Endothelial cell of umbilical vein (primary cell): ENCODE measurements at regions not wholly inside any gene's neighbourhood (a gene's known extent, or its start where the extent isn't known, plus 50 kb on each side); places are given as distances from the start of the nearest gene placed in this dataset. TPM values are rescaled to one million over a fixed set of nuclear protein-coding genes. Genes with fewer than 3 reads are reported as not detected.

Experiments
- BruUV-seq: library from RNA; stranded (reverse); fragments of 400-500 nt; replicated peaks from 2 replicates; lab custom pipeline; 2021; lab: Mats Ljungman, UMichigan
- CTCF ChIA-PET: fragments of 300-600, 350-600 bp; sonication (Branson Sonifier 250); formaldehyde crosslinking; loops from one replicate; lab custom pipeline; 2021; ENCODE audit warnings: antibody characterized with exemption, inconsistent platforms; lab: Charles Lee
- POLR2A ChIA-PET: fragments of 300-600, 350-600 bp; sonication (Branson Sonifier 250); formaldehyde crosslinking; loops from one replicate; lab custom pipeline; 2021; ENCODE audit warnings: antibody characterized with exemption, inconsistent platforms; lab: Charles Lee
- DNase-seq: peaks from one replicate; pipeline ENCODE4 v3.0.0-alpha.2; 2011; ENCODE audit warnings: low read depth, low spot score
- FAIRE-seq: peaks from 2 replicates; lab custom pipeline; 2011; peaks lifted over from hg19 to GRCh38; lab: Jason Lieb, UNC
- H2AFZ ChIP-seq: 2 replicates; pipeline ENCODE4 v1.6.0; 2012; ENCODE audit warnings: low read depth, low read length, control low read depth, inconsistent platforms
- H3K27ac ChIP-seq: 2 replicates; pipeline ENCODE4 v1.5.1; 2011; ENCODE audit warnings: low read depth, mild to moderate bottlenecking, control low read depth, low read length, moderate library complexity; ENCODE audit not compliant: insufficient read depth
- H3K27me3 ChIP-seq, 2 experiments: 2 replicates each; pipeline versions ENCODE4 v1.6.0 to v1.6.1; 2011; ENCODE audit warnings: low read length in 2 of 2, mixed read lengths in 1 of 2; ENCODE audit not compliant: control insufficient read depth in 2 of 2, insufficient read depth in 2 of 2
- H3K36me3 ChIP-seq, 2 experiments: 2 replicates in 1 of 2; 3 replicates in 1 of 2; pipeline ENCODE4 v1.5.1; 2011; ENCODE audit warnings: low read length in 2 of 2, mild to moderate bottlenecking in 1 of 2, moderate library complexity in 1 of 2; ENCODE audit not compliant: control insufficient read depth in 2 of 2, insufficient read depth in 2 of 2; ENCODE audit errors: extremely low read depth in 1 of 2
- H3K4me1 ChIP-seq: 3 replicates; pipeline ENCODE4 v1.5.1; 2011; ENCODE audit warnings: mild to moderate bottlenecking, low read length; ENCODE audit not compliant: control insufficient read depth, insufficient read depth; ENCODE audit errors: extremely low read depth
- H3K4me2 ChIP-seq: 2 replicates; pipeline ENCODE4 v1.6.1; 2011; ENCODE audit warnings: low read length, control low read depth, mixed read lengths; ENCODE audit not compliant: insufficient read depth
- H3K4me3 ChIP-seq, 3 experiments: fragments of 200-600 bp in 1 of 3; sonication (generic), shearing (Covaris generic) in 1 of 3; replicated peaks in 1 of 3; 2 replicates each; pipeline ENCODE4 v1.5.1; 2011 to 2016; ENCODE audit warnings: control low read depth in 3 of 3, low read length in 3 of 3, mild to moderate bottlenecking in 2 of 3, inconsistent platforms in 1 of 3, low read depth in 1 of 3, moderate library complexity in 1 of 3; ENCODE audit not compliant: insufficient read depth in 1 of 3
- H3K79me2 ChIP-seq: 2 replicates; pipeline ENCODE4 v1.6.0; 2012; ENCODE audit warnings: low read length, inconsistent platforms; ENCODE audit not compliant: control insufficient read depth, insufficient read depth
- H3K9ac ChIP-seq: replicated peaks from 2 replicates; pipeline ENCODE3; 2011; ENCODE audit warnings: low read length, control low read depth; ENCODE audit not compliant: insufficient read depth; ENCODE audit errors: extremely low read depth
- H3K9me1 ChIP-seq: replicated peaks from 3 replicates; pipeline ENCODE4 v1.6.0; 2011; ENCODE audit warnings: mild to moderate bottlenecking, low read length; ENCODE audit not compliant: control insufficient read depth, insufficient read depth; ENCODE audit errors: extremely low read depth
- H3K9me3 ChIP-seq: replicated peaks from 2 replicates; pipeline ENCODE4 v1.5.1; 2012; ENCODE audit warnings: low read length, inconsistent platforms; ENCODE audit not compliant: control insufficient read depth, insufficient read depth
- H4K20me1 ChIP-seq: replicated peaks from 2 replicates; pipeline ENCODE3; 2011; ENCODE audit warnings: mild to moderate bottlenecking, low read length; ENCODE audit not compliant: control insufficient read depth, insufficient read depth; ENCODE audit errors: extremely low read depth
- CTCF ChIP-seq, 2 donors: IDR thresholded peaks; 1 replicate in 1 of 2; 2 replicates in 1 of 2; pipeline ENCODE4 v1.5.1; 2011; ENCODE audit warnings: low read length in 2 of 2, mild to moderate bottlenecking in 2 of 2, moderate library complexity in 2 of 2, control low read depth in 1 of 2, inconsistent platforms in 1 of 2, low read depth in 1 of 2; ENCODE audit not compliant: insufficient read depth in 1 of 2; ENCODE audit errors: extremely low read depth in 1 of 2
- EZH2 ChIP-seq: IDR thresholded peaks from 2 replicates; pipeline ENCODE4 v1.6.1; 2012; ENCODE audit warnings: borderline replicate concordance, low read depth, mild to moderate bottlenecking, moderate library complexity, low read length, inconsistent platforms; ENCODE audit not compliant: severe bottlenecking
- FOS ChIP-seq: IDR thresholded peaks from 2 replicates; pipeline ENCODE4 v1.6.1; 2011; ENCODE audit warnings: mild to moderate bottlenecking, low read length, moderate library complexity, borderline replicate concordance; ENCODE audit not compliant: insufficient read depth
- GATA2 ChIP-seq: IDR thresholded peaks from 2 replicates; pipeline ENCODE4 v1.7.0; 2011; ENCODE audit warnings: low read depth, mild to moderate bottlenecking, moderate library complexity, mixed read lengths, low read length; ENCODE audit not compliant: insufficient read length, insufficient read depth
- JUN ChIP-seq: IDR thresholded peaks from 2 replicates; pipeline ENCODE4 v1.6.1; 2011; ENCODE audit warnings: borderline replicate concordance, low read depth; ENCODE audit not compliant: insufficient read length, insufficient read depth
- MAX ChIP-seq: IDR thresholded peaks from 2 replicates; pipeline ENCODE4 v1.6.1; 2011; ENCODE audit not compliant: insufficient read depth, insufficient read length
- MYC ChIP-seq: IDR thresholded peaks from one replicate; pipeline ENCODE4 v1.6.1; 2011; ENCODE audit warnings: mild to moderate bottlenecking, low read depth, low read length
- POLR2A ChIP-seq: IDR thresholded peaks from 2 replicates; pipeline ENCODE4 v1.6.1; 2012; ENCODE audit warnings: low read depth, mild to moderate bottlenecking, control low read depth, low read length
- POLR2AphosphoS5 ChIP-seq: IDR thresholded peaks from 2 replicates; pipeline ENCODE4 v1.6.1; 2012; ENCODE audit warnings: low read depth, mild to moderate bottlenecking, control low read depth, low read length, moderate library complexity; ENCODE audit not compliant: insufficient read depth
- dilution Hi-C: fragments of 300-500 bp; cut with MboI; formaldehyde crosslinking; loops from one replicate; pipeline ENCODE4 v1.15.0; 2019; ENCODE audit warnings: low sequenced_read_pairs; ENCODE audit not compliant: extremely low pct_ligation_motif_present
- intact Hi-C: fragments of 100-400 bp; cut with micrococcal nuclease; formaldehyde crosslinking; loops from one replicate; pipeline ENCODE4 v1.10.0; 2022
- small RNA-seq: library from RNA; depleted of rRNA; stranded (forward); fragments of <200 nt; gene quantifications from one replicate; pipeline ENCODE3, GENCODE V24; 2012; ENCODE audit warnings: low replicate concordance, low read depth; ENCODE audit not compliant: insufficient read depth, insufficient read length

DNA sequence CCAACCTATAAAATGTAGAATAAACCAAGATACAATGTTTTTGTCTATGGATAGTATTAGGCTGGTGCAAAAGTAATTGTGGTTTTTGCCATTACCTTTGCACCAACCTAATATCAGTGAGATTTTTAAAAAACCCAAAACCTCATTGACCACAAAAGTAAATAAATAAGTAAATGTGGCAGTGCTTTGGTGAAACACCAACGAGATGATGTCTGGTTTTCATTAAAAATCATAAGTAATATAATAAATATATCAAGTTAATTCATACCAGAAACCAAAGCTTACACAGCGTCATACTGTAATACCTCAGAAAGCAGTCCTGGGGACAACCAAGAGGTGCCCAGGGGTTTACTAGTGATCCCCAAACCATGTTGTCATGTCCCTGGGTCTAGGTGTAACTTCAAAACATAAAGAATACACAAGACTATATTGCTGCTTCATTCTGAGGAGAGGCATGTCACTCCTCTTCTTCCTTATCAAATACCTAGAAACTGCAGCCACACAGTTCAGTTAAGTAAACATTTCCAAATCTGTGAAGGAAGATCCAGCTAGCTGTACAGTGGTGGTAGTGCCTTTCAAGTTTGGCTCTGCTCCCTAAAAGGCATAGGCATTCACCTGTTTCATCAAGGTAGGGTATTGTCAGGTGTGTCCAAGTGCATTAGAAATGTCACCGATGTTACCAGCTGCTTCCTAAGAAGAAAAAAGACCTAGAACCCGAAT, 51.6 kb upstream of the ZC3H11B start:
- Histone ChIP-seq H4K20me1 (no peaks in the 10 kb centered on the region), H3K27ac (no peak overlapping the region), H3K9me3 (no peaks in the 10 kb centered on the region), H3K4me2 (no peak overlapping the region), H3K27me3 (peaks cover 0 to 7% of the 10 kb centered on the region in 2 experiments), H3K9me1 (no peaks in the 10 kb centered on the region), H3K4me3 (no peak overlapping the region), H3K4me1 (peaks cover 2% of the 10 kb centered on the region), H3K36me3 (no peaks in the 10 kb centered on the region), H3K9ac (no peak overlapping the region), H2AFZ (no peak overlapping the region), H3K79me2 (no peaks in the 10 kb centered on the region)
- FAIRE-seq (no peak), DNase-seq (no peak)
- no TSS peak for BruUV-seq
- TF ChIP-seq POLR2AphosphoS5, result no peak
- no peak for TF ChIP-seq MAX
- no peak for TF ChIP-seq EZH2
- no peak for TF ChIP-seq FOS
- no peak for TF ChIP-seq CTCF (IDR thresholded peaks at IDR 0.05; ENCODE audit: extremely low read depth in 1 of 2, insufficient read depth in 1 of 2, low read depth in 1 of 2, low read length in 2 of 2)
- TF ChIP-seq POLR2A, result no peak
- TF ChIP-seq MYC, result no peak
- no peak for TF ChIP-seq GATA2
- TF ChIP-seq JUN, result no peak
- ChIA-PET CTCF (no interaction called here), POLR2A (no interaction called here)
- intact Hi-C loops, result loop anchor here (5.0 kb wide), 1 partner anchor 277 kb away; no protein-coding TSS in a partner anchor
- dilution Hi-C loops, result no loop called here

Small RNA genes lying in the stretch of these regions (small RNA-seq; reads per million reads assigned to genes)
- not detected for gene RNA5SP76
